Endothelial cell (in vitro differentiated cells): ENCODE measurements at regions not wholly inside any gene's neighbourhood (a gene's known extent, or its start where the extent isn't known, plus 50 kb on each side); places are given as distances from the start of the nearest gene placed in this dataset.

ENCODE experiments used
- DNase-seq: peaks from one replicate; pipeline ENCODE4 v3.0.0; 2021; ENCODE audit warnings: low spot score
- H3K27ac Mint-ChIP-seq: one replicate; pipeline ENCODE4 v1.8.0; 2021; ENCODE audit warnings: mixed read lengths, inconsistent platforms; ENCODE audit not compliant: unreplicated experiment
- H3K27me3 Mint-ChIP-seq: one replicate; pipeline ENCODE4 v1.8.0; 2021; ENCODE audit warnings: mild to moderate bottlenecking, moderate library complexity, mixed read lengths, inconsistent platforms; ENCODE audit not compliant: unreplicated experiment
- H3K36me3 Mint-ChIP-seq: one replicate; pipeline ENCODE4 v1.8.0; 2021; ENCODE audit warnings: mild to moderate bottlenecking, low read depth, mixed read lengths, inconsistent platforms; ENCODE audit not compliant: unreplicated experiment
- H3K4me1 Mint-ChIP-seq: one replicate; pipeline ENCODE4 v1.8.0; 2021; ENCODE audit warnings: mild to moderate bottlenecking, mixed read lengths, inconsistent platforms; ENCODE audit not compliant: unreplicated experiment
- H3K4me3 Mint-ChIP-seq: one replicate; pipeline ENCODE4 v1.8.0; 2021; ENCODE audit warnings: mild to moderate bottlenecking, mixed read lengths, inconsistent platforms; ENCODE audit not compliant: unreplicated experiment
- H3K9me3 Mint-ChIP-seq: one replicate; pipeline ENCODE4 v1.8.0; 2021; ENCODE audit warnings: mixed read lengths, inconsistent platforms; ENCODE audit not compliant: unreplicated experiment
- CTCF ChIP-seq: fragments of 200-600 bp; sonication (generic); IDR thresholded peaks from one replicate; pipeline ENCODE4 v1.5.0; 2021; ENCODE audit warnings: antibody characterized with exemption; ENCODE audit not compliant: unreplicated experiment

- Mint-ChIP-seq H3K4me3 (no peak overlapping the region), H3K36me3 (no peaks in the 10 kb centered on the region), H3K27ac (no peak overlapping the region), H3K9me3 (no peaks in the 10 kb centered on the region), H3K27me3 (no peaks in the 10 kb centered on the region), H3K4me1 (no peaks in the 10 kb centered on the region)
- TF ChIP-seq CTCF: no peak
- no peak for DNase-seq
Observed at GRCh38 chr1:238104752-238105151, 214.0 kb upstream of the ZP4 start.

- Mint-ChIP-seq H3K4me3 (no peak overlapping the region), H3K27me3 (no peaks in the 10 kb centered on the region), H3K27ac (no peak overlapping the region), H3K4me1 (no peaks in the 10 kb centered on the region), H3K9me3 (no peaks in the 10 kb centered on the region), H3K36me3 (no peaks in the 10 kb centered on the region)
- no peak for DNase-seq
- no peak for TF ChIP-seq CTCF
Observed at GRCh38 chr1:238101923-238102322, 211.2 kb upstream of the ZP4 start.

- H3K27ac Mint-ChIP-seq: no peak overlapping the region
- H3K4me1 Mint-ChIP-seq: no peaks in the 10 kb centered on the region
- no peak for DNase-seq
- no peaks in the 10 kb centered on the region for H3K9me3 Mint-ChIP-seq
- H3K36me3 Mint-ChIP-seq: no peaks in the 10 kb centered on the region
- TF ChIP-seq CTCF: no peak
- no peaks in the 10 kb centered on the region for H3K27me3 Mint-ChIP-seq
- H3K4me3 Mint-ChIP-seq: no peak overlapping the region
Observed at GRCh38 chr1:238099871-238100270, 209.1 kb upstream of the ZP4 start.

GRCh38 chr1:238089615-238090014 is 198.9 kb upstream of the ZP4 start:
- H3K36me3 Mint-ChIP-seq: no peaks in the 10 kb centered on the region
- DNase-seq: no peak
- H3K4me1 Mint-ChIP-seq: no peaks in the 10 kb centered on the region
- no peaks in the 10 kb centered on the region for H3K9me3 Mint-ChIP-seq
- no peaks in the 10 kb centered on the region for H3K27me3 Mint-ChIP-seq
- no peak overlapping the region for H3K27ac Mint-ChIP-seq
- H3K4me3 Mint-ChIP-seq: no peak overlapping the region
- TF ChIP-seq CTCF: no peak

GRCh38 chr1:238088560-238089290 is 198.0 kb upstream of the ZP4 start:
- no peak for TF ChIP-seq CTCF
- Mint-ChIP-seq H3K27ac (no peak overlapping the region), H3K9me3 (no peaks in the 10 kb centered on the region), H3K27me3 (no peaks in the 10 kb centered on the region), H3K4me3 (no peak overlapping the region), H3K4me1 (no peaks in the 10 kb centered on the region), H3K36me3 (no peaks in the 10 kb centered on the region)
- no peak for DNase-seq
